K562 (cell line): ENCODE measurements at regions not wholly inside any gene's neighbourhood (a gene's known extent, or its start where the extent isn't known, plus 50 kb on each side); places are given as distances from the start of the nearest gene placed in this dataset.

Source experiments
- GABPA ChIP-seq: fragments of 200-800 bp; sonication (Bioruptor generic); conservative IDR thresholded peaks from 2 replicates; pipeline ENCODE4 v1.6.1; 2016; ENCODE audit warnings: low read depth, missing genetic modification characterization, missing compliant biosample characterization
- TF ChIP-seq, protein P1 (sequence below): sonication (generic); formaldehyde crosslinking; IDR thresholded peaks from 2 replicates; pipeline ENCODE4 v1.8.1; 2023; ENCODE audit warnings: mild to moderate bottlenecking, missing genetic modification reagents

DNA sequence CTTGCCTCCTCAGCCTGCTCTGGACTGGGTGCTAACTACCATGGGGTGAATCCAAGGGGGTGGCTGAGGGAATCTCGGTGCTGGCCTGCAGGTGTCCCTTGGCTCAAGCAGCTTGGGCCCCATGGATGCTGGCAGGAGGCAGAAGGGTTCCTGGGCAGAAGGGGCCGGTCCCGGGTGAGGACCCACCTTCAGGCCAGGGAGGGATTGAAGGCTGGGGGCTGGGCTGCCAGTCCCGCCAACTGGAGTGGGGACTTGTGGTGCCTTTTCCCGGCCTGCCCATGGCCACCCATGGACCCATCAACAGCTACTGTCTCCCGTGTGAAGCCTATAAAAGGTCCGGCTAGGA, 550.1 kb downstream of the SLC6A15 start:
- TF ChIP-seq, protein P1, sequence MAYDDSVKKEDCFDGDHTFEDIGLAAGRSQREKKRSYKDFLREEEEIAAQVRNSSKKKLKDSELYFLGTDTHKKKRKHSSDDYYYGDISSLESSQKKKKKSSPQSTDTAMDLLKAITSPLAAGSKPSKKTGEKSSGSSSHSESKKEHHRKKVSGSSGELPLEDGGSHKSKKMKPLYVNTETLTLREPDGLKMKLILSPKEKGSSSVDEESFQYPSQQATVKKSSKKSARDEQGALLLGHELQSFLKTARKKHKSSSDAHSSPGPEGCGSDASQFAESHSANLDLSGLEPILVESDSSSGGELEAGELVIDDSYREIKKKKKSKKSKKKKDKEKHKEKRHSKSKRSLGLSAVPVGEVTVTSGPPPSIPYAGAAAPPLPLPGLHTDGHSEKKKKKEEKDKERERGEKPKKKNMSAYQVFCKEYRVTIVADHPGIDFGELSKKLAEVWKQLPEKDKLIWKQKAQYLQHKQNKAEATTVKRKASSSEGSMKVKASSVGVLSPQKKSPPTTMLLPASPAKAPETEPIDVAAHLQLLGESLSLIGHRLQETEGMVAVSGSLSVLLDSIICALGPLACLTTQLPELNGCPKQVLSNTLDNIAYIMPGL (CRISPR knock-in tag) = no peak
- no peak for TF ChIP-seq GABPA
